C4-2B (cell line): ENCODE measurements at regions not wholly inside any gene's neighbourhood (a gene's known extent, or its start where the extent isn't known, plus 50 kb on each side); places are given as distances from the start of the nearest gene placed in this dataset.

ENCODE experiments used
- ZFX ChIP-seq: fragments of 450-650 bp; IDR thresholded peaks from 2 replicates; pipeline ENCODE4 v1.6.1; 2017
- TF ChIP-seq, protein P1 (sequence below): fragments of 450-650 bp; conservative IDR thresholded peaks from 2 replicates; pipeline ENCODE4 v1.5.1; 2017; ENCODE audit warnings: mild to moderate bottlenecking

DNA sequence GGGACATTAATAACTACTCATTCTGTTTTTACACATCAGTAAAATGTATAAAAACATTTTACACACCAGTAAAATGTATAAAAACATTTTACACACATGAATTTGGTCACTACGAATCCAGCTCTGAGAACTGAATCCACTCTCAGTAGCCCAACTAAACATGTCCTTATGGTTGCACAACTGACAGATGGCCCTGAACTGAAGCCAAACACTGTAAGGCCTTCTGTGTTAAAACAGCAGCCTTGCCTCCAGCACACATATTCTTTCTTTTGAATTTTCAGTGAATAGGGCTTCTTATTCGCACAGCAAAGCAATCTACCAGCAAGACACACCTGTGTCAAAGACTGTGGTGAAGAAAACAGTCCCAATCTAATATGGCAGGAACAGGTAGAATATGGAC, 169.9 kb upstream of the FMR1 start:
- TF ChIP-seq, protein P1, sequence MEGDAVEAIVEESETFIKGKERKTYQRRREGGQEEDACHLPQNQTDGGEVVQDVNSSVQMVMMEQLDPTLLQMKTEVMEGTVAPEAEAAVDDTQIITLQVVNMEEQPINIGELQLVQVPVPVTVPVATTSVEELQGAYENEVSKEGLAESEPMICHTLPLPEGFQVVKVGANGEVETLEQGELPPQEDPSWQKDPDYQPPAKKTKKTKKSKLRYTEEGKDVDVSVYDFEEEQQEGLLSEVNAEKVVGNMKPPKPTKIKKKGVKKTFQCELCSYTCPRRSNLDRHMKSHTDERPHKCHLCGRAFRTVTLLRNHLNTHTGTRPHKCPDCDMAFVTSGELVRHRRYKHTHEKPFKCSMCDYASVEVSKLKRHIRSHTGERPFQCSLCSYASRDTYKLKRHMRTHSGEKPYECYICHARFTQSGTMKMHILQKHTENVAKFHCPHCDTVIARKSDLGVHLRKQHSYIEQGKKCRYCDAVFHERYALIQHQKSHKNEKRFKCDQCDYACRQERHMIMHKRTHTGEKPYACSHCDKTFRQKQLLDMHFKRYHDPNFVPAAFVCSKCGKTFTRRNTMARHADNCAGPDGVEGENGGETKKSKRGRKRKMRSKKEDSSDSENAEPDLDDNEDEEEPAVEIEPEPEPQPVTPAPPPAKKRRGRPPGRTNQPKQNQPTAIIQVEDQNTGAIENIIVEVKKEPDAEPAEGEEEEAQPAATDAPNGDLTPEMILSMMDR: no peak
- no peak for TF ChIP-seq ZFX
